K562 (cell line): ENCODE measurements at regions not wholly inside any gene's neighbourhood (a gene's known extent, or its start where the extent isn't known, plus 50 kb on each side); places are given as distances from the start of the nearest gene placed in this dataset.

Source experiments
- IRF2 ChIP-seq: sonication (generic); formaldehyde crosslinking; IDR thresholded peaks from 2 replicates; pipeline ENCODE4 v1.8.1; 2022; ENCODE audit warnings: mild to moderate bottlenecking, missing genetic modification reagents
- KLF1 ChIP-seq: fragments of 450-650 bp; IDR thresholded peaks from 2 replicates; pipeline ENCODE4 v1.6.1; 2016; ENCODE audit warnings: missing genetic modification characterization, missing compliant biosample characterization
- MTA1 ChIP-seq: fragments of 450-650 bp; IDR thresholded peaks from 2 replicates; pipeline ENCODE4 v1.6.1; 2017; ENCODE audit warnings: borderline replicate concordance
- NUFIP1 ChIP-seq: fragments of 450-650 bp; IDR thresholded peaks from 2 replicates; pipeline ENCODE4 v1.6.1; 2018; ENCODE audit not compliant: partially characterized antibody
- POLR2A ChIP-seq: fragments of 450-650 bp; conservative IDR thresholded peaks from 2 replicates; pipeline ENCODE4 v1.6.1; 2016
- SP2 ChIP-seq: IDR thresholded peaks from 2 replicates; pipeline ENCODE4 v1.6.1; 2011; ENCODE audit warnings: mild to moderate bottlenecking, low read depth, low read length, moderate library complexity; ENCODE audit not compliant: poor library complexity, severe bottlenecking; ENCODE audit errors: extremely low read depth
- TSC22D4 ChIP-seq: fragments of 450-650 bp; IDR thresholded peaks from 2 replicates; pipeline ENCODE4 v1.6.1; 2016; ENCODE audit warnings: missing genetic modification characterization, missing biosample characterization, control low read depth
- ZNF274 ChIP-seq: IDR thresholded peaks from 2 replicates; pipeline ENCODE4 v1.6.1; 2011; ENCODE audit warnings: low read depth, mild to moderate bottlenecking, low read length, moderate library complexity, borderline replicate concordance
- ZNF445 ChIP-seq: fragments of 250-450 bp; sonication (Bioruptor Pico); IDR thresholded peaks from 2 replicates; pipeline ENCODE4 v1.4.0; 2020; ENCODE audit warnings: low read depth, mild to moderate bottlenecking, moderate library complexity
- TF ChIP-seq, protein P1 (sequence below): fragments of 250-450 bp; sonication (Bioruptor Pico); IDR thresholded peaks from 2 replicates; pipeline ENCODE4 v1.4.0; 2020; ENCODE audit warnings: mild to moderate bottlenecking, moderate library complexity
- TF ChIP-seq, protein P2 (sequence below), 3 experiments: IDR thresholded peaks in 2 of 3; conservative IDR thresholded peaks in 1 of 3; 2 replicates each; pipeline ENCODE4 v1.5.1; 2011 to 2012; ENCODE audit warnings: low read length in 3 of 3, mild to moderate bottlenecking in 3 of 3, control low read depth in 2 of 3, improper control_type of control experiment in 1 of 3, inconsistent platforms in 1 of 3, low read depth in 1 of 3, mixed read lengths in 1 of 3, moderate library complexity in 1 of 3; ENCODE audit not compliant: insufficient read depth in 2 of 3

DNA sequence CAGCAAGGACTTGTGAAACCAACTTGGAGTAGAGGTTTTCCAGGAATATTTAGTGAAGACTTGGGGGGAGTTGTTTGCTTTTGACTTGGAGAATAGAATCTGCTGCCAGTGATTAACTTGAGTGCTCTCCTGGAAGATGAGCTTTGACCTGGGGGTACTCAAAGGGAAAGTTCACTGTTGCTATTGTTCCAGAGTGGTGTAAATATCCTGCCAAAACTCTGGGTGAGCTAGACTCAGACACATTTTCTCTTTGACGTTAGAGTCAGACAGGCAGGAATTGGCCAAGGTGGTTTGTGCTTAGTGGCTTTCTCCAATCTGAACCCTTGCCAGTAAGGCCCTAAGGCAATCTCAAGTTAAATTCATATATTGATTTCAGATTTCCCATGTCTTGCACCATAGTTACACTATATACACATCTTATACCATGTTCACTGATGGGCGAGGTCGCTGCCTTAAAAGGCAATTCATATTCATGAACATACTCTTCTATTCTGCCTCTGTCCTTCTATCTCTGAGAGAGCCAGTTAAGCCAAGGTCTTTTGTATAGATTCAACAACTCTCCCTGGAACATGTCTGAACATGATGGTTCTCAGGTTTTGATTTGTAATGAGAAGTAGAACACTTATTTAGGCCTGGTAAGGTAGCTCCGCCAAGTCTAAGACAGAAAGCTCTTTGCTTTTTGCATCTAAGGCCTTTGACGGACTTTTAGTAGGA, 204.6 kb upstream of the SLC38A2 start:
- TF ChIP-seq, protein P1, sequence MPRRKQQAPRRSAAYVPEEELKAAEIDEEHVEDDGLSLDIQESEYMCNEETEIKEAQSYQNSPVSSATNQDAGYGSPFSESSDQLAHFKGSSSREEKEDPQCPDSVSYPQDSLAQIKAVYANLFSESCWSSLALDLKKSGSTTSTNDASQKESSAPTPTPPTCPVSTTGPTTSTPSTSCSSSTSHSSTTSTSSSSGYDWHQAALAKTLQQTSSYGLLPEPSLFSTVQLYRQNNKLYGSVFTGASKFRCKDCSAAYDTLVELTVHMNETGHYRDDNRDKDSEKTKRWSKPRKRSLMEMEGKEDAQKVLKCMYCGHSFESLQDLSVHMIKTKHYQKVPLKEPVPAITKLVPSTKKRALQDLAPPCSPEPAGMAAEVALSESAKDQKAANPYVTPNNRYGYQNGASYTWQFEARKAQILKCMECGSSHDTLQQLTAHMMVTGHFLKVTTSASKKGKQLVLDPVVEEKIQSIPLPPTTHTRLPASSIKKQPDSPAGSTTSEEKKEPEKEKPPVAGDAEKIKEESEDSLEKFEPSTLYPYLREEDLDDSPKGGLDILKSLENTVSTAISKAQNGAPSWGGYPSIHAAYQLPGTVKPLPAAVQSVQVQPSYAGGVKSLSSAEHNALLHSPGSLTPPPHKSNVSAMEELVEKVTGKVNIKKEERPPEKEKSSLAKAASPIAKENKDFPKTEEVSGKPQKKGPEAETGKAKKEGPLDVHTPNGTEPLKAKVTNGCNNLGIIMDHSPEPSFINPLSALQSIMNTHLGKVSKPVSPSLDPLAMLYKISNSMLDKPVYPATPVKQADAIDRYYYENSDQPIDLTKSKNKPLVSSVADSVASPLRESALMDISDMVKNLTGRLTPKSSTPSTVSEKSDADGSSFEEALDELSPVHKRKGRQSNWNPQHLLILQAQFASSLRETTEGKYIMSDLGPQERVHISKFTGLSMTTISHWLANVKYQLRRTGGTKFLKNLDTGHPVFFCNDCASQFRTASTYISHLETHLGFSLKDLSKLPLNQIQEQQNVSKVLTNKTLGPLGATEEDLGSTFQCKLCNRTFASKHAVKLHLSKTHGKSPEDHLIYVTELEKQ = no peak
- no peak for TF ChIP-seq NUFIP1
- no peak for TF ChIP-seq ZNF445
- TF ChIP-seq TSC22D4 (tag) = no peak
- no peak for TF ChIP-seq IRF2
- no peak for TF ChIP-seq ZNF274
- no peak for TF ChIP-seq MTA1
- TF ChIP-seq POLR2A = no peak
- no peak for TF ChIP-seq SP2
- TF ChIP-seq, protein P2, sequence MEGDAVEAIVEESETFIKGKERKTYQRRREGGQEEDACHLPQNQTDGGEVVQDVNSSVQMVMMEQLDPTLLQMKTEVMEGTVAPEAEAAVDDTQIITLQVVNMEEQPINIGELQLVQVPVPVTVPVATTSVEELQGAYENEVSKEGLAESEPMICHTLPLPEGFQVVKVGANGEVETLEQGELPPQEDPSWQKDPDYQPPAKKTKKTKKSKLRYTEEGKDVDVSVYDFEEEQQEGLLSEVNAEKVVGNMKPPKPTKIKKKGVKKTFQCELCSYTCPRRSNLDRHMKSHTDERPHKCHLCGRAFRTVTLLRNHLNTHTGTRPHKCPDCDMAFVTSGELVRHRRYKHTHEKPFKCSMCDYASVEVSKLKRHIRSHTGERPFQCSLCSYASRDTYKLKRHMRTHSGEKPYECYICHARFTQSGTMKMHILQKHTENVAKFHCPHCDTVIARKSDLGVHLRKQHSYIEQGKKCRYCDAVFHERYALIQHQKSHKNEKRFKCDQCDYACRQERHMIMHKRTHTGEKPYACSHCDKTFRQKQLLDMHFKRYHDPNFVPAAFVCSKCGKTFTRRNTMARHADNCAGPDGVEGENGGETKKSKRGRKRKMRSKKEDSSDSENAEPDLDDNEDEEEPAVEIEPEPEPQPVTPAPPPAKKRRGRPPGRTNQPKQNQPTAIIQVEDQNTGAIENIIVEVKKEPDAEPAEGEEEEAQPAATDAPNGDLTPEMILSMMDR (IDR thresholded peaks at IDR 0.05 in 2 of 3, conservative IDR thresholded peaks at IDR 0.05 in 1 of 3; ENCODE audit: insufficient read depth in 2 of 3, low read depth in 1 of 3, low read length in 3 of 3) = no peak
- no peak for TF ChIP-seq KLF1 (tag)
